GM21619 (cell line): ENCODE measurements at regions not wholly inside any gene's neighbourhood (a gene's known extent, or its start where the extent isn't known, plus 50 kb on each side); places are given as distances from the start of the nearest gene placed in this dataset.

Experiments used
- ATAC-seq: cut with Tn5 transposase; IDR thresholded peaks from one replicate; pipeline ENCODE4 v1.9.1; 2021; ENCODE audit not compliant: unreplicated experiment

- ATAC-seq, result no peak
These were observed 198.2 kb upstream of the COPS8 start for GRCh38 chr2:236887531-236887930.

- ATAC-seq, result no peak
These were observed 197.5 kb upstream of the COPS8 start for GRCh38 chr2:236887953-236888793.

- no peak for ATAC-seq
These were observed 196.6 kb upstream of the COPS8 start for GRCh38 chr2:236888794-236889780.

- ATAC-seq, result no peak
These were observed 195.6 kb upstream of the COPS8 start for GRCh38 chr2:236889791-236890704.

GRCh38 chr2:236892721-236893120 lies 193.0 kb upstream of the COPS8 start:
- ATAC-seq, result no peak

- no peak for ATAC-seq
These were observed 190.9 kb upstream of the COPS8 start for GRCh38 chr2:236894791-236895190.

- no peak for ATAC-seq
These were observed 190.2 kb upstream of the COPS8 start for GRCh38 chr2:236895497-236895896.

GRCh38 chr2:236896688-236897087 lies 189.0 kb upstream of the COPS8 start:
- no peak for ATAC-seq

- ATAC-seq, result no peak
These were observed 186.5 kb upstream of the COPS8 start for GRCh38 chr2:236899146-236899545.

GRCh38 chr2:236899950-236900640 lies 185.6 kb upstream of the COPS8 start:
- ATAC-seq, result no peak

GRCh38 chr2:236901956-236902355 lies 183.7 kb upstream of the COPS8 start:
- no peak for ATAC-seq

- no peak for ATAC-seq
These were observed 181.7 kb upstream of the COPS8 start for GRCh38 chr2:236903978-236904377.

GRCh38 chr2:236904389-236905263 lies 181.1 kb upstream of the COPS8 start:
- no peak for ATAC-seq

GRCh38 chr2:236905976-236906375 lies 179.7 kb upstream of the COPS8 start:
- ATAC-seq, result no peak

GRCh38 chr2:236908439-236909192 lies 177.1 kb upstream of the COPS8 start:
- ATAC-seq, result no peak

- ATAC-seq, result no peak
These were observed 176.5 kb upstream of the COPS8 start for GRCh38 chr2:236909193-236909504.

- no peak for ATAC-seq
These were observed 175.9 kb upstream of the COPS8 start for GRCh38 chr2:236909802-236910201.

GRCh38 chr2:236910781-236911495 lies 174.8 kb upstream of the COPS8 start:
- no peak for ATAC-seq
